GM23338 (cell line): ENCODE measurements at regions not wholly inside any gene's neighbourhood (a gene's known extent, or its start where the extent isn't known, plus 50 kb on each side); places are given as distances from the start of the nearest gene placed in this dataset.

Experiments used
- CREB1 ChIP-seq: fragments of 250-450 bp; sonication (Bioruptor Pico); IDR thresholded peaks from 2 replicates; pipeline ENCODE4 v1.5.0; 2020; ENCODE audit warnings: low read depth, mild to moderate bottlenecking, moderate library complexity
- CTCF ChIP-seq, 2 experiments: fragments of 200-600 bp in 1 of 2; sonication (generic) in 1 of 2; conservative IDR thresholded peaks; 2 replicates each; pipeline versions ENCODE4 v1.5.1 to v1.6.1; 2016 to 2017; ENCODE audit warnings: antibody characterized with exemption in 2 of 2, low read depth in 2 of 2, mild to moderate bottlenecking in 2 of 2, moderate library complexity in 1 of 2
- EZH2 ChIP-seq: fragments of 200-600 bp; sonication (generic); IDR thresholded peaks from one replicate; pipeline ENCODE4 v1.8.0; 2017; ENCODE audit warnings: antibody characterized with exemption, mild to moderate bottlenecking, low read depth; ENCODE audit not compliant: unreplicated experiment
- EZH2phosphoT487 ChIP-seq: fragments of 200-600 bp; sonication (generic); IDR thresholded peaks from one replicate; pipeline ENCODE4 v1.8.1; 2018; ENCODE audit warnings: antibody characterized with exemption; ENCODE audit not compliant: unreplicated experiment
- JUNB ChIP-seq: IDR thresholded peaks from one replicate; pipeline ENCODE4 v1.6.1; 2016; ENCODE audit warnings: antibody characterized with exemption; ENCODE audit not compliant: unreplicated experiment
- POLR2AphosphoS5 ChIP-seq: IDR thresholded peaks from 2 replicates; pipeline ENCODE4 v1.6.1; 2016; ENCODE audit warnings: antibody characterized with exemption, low read depth
- REST ChIP-seq: IDR thresholded peaks from one replicate; pipeline ENCODE4 v1.6.1; 2018; ENCODE audit warnings: antibody characterized with exemption; ENCODE audit not compliant: unreplicated experiment
- STAT1 ChIP-seq: IDR thresholded peaks from one replicate; pipeline ENCODE4 v1.6.1; 2016; ENCODE audit warnings: antibody characterized with exemption; ENCODE audit not compliant: unreplicated experiment
- ZNF331 ChIP-seq: fragments of 250-450 bp; sonication (Bioruptor Pico); IDR thresholded peaks from 2 replicates; pipeline ENCODE4 v1.5.0; 2020; ENCODE audit warnings: low read depth, mild to moderate bottlenecking, moderate library complexity
- TF ChIP-seq, protein P1 (sequence below): IDR thresholded peaks from 2 replicates; pipeline ENCODE4 v1.6.1; 2016; ENCODE audit warnings: antibody characterized with exemption

DNA sequence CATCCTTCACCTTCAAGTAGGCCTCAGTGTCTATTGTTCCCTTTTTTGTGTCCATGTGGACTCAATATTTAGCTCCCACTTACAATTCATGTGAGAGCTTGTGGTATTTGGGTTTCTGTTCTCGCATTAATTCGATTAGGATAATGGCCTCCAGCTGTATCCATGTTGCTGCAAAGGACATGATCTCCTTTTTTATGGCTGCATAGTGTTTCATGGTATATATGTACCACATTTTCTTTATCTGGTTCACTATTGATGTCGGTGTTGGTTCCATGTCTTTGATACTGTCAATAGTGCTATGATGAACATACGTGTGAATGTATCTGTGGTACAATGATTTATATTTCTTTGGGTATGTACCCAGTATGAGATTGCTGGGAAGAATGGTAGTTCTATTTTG, 113.7 kb downstream of the FGF18 start:
- no peak for TF ChIP-seq CTCF (conservative IDR thresholded peaks at IDR 0.05; ENCODE audit: low read depth in 2 of 2)
- TF ChIP-seq EZH2 = no peak
- TF ChIP-seq EZH2phosphoT487 = no peak
- TF ChIP-seq POLR2AphosphoS5 = no peak
- no peak for TF ChIP-seq REST
- TF ChIP-seq STAT1 = no peak
- TF ChIP-seq CREB1 = no peak
- TF ChIP-seq, protein P1, sequence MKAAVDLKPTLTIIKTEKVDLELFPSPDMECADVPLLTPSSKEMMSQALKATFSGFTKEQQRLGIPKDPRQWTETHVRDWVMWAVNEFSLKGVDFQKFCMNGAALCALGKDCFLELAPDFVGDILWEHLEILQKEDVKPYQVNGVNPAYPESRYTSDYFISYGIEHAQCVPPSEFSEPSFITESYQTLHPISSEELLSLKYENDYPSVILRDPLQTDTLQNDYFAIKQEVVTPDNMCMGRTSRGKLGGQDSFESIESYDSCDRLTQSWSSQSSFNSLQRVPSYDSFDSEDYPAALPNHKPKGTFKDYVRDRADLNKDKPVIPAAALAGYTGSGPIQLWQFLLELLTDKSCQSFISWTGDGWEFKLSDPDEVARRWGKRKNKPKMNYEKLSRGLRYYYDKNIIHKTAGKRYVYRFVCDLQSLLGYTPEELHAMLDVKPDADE = no peak
- no peak for TF ChIP-seq JUNB
- TF ChIP-seq ZNF331 (CRISPR knock-in tag) = no peak
